ENCODE measurements at regions not wholly inside any gene's neighbourhood (a gene's known extent, or its start where the extent isn't known, plus 50 kb on each side); places are given as distances from the start of the nearest gene placed in this dataset.

DNA sequence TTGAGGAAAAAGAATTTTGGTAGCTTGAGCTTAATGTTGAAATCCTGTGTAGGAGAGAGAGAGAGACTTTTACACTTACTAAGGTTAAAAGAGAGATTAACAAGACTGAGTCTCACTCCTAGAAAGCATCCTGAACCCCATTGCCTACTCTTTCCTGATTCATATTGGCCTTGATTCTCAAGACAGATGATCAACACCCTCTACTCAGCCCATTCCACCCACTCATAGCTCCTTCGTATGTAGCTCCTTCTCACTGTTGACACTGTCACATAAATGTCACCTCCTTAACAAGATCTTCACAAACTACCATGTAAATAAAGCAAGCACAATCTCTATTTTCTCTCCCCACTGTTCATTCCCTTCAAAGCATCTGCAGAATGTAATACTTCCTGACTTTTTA lies 574.6 kb upstream of the LMCD1 start:
- TF ChIP-seq EZH2 (IDR thresholded peaks at IDR 0.05; ENCODE audit: borderline replicate concordance, low read length) (no peak), CTCF (IDR thresholded peaks at IDR 0.05; ENCODE audit: low read length) (no peak)

Data from OCI-LY1 (cell line).